HepG2 (cell line): ENCODE measurements at regions not wholly inside any gene's neighbourhood (a gene's known extent, or its start where the extent isn't known, plus 50 kb on each side); places are given as distances from the start of the nearest gene placed in this dataset.
"Not testable (repeated sequence)": the region's sequence is repeated elsewhere in the genome, so short reads cannot be mapped to it uniquely, and the experiment has no call there.

ENCODE experiments used
- ATAC-seq: fragments of 200-7000 bp; cut with Tn5 transposase; 3 replicates; pipeline ENCODE4 v1.9.1; 2020; ENCODE audit warnings: mild to moderate bottlenecking, moderate library complexity
- BruUV-seq: library from RNA; stranded (reverse); fragments of 400-500 nt; replicated peaks from 2 replicates; lab custom pipeline; 2021; lab: Mats Ljungman, UMichigan
- CTCF ChIA-PET: fragments of 300-600 bp; formaldehyde crosslinking; extraction: SDS; loops from one replicate; lab custom pipeline; 2021; ENCODE audit warnings: low total read pairs, inconsistent platforms, low intra/inter-chr PET ratio; lab: Yijun Ruan, JAX
- POLR2A ChIA-PET: fragments of 350-600 bp; sonication (Branson Sonifier 250); formaldehyde crosslinking; loops from one replicate; lab custom pipeline; 2020; ENCODE audit warnings: antibody characterized with exemption, inconsistent platforms; lab: Yijun Ruan, JAX
- DNase-seq: peaks from one replicate; pipeline ENCODE4 v3.0.0-alpha.2; 2015; ENCODE audit warnings: low spot score
- FAIRE-seq: peaks from 3 replicates; lab custom pipeline; 2011; peaks lifted over from hg19 to GRCh38; lab: Jason Lieb, UNC
- H2AFZ ChIP-seq: one replicate; pipeline ENCODE4 v1.6.1; 2011; ENCODE audit warnings: low read length, inconsistent platforms
- H3K27ac ChIP-seq: fragments of 300-600 bp; 3 replicates; pipeline ENCODE4 v1.8.0; 2011; ENCODE audit warnings: mixed run types, mild to moderate bottlenecking, mixed read lengths, low read length, inconsistent platforms; ENCODE audit not compliant: insufficient read depth; ENCODE audit errors: extremely low read length
- H3K27me3 ChIP-seq, 2 experiments: fragments of 200-600 bp in 1 of 2; 2 replicates in 1 of 2; 3 replicates in 1 of 2; pipeline versions ENCODE4 v1.6.0 to v1.8.0; 2011; ENCODE audit warnings: low read length in 2 of 2, mild to moderate bottlenecking in 2 of 2, moderate library complexity in 2 of 2, inconsistent platforms in 1 of 2; ENCODE audit not compliant: insufficient read depth in 2 of 2, control insufficient read depth in 1 of 2
- H3K36me3 ChIP-seq, 2 experiments: fragments of 200-600 bp in 1 of 2; replicated peaks in 1 of 2; 2 replicates in 1 of 2; 3 replicates in 1 of 2; pipeline versions ENCODE4 v1.5.1 to v1.8.0; 2011; ENCODE audit warnings: low read length in 2 of 2, inconsistent platforms in 1 of 2; ENCODE audit not compliant: insufficient read depth in 2 of 2, control insufficient read depth in 1 of 2
- H3K4me1 ChIP-seq: 2 replicates; pipeline ENCODE4 v1.5.1; 2012; ENCODE audit warnings: low read length, inconsistent platforms; ENCODE audit not compliant: insufficient read depth
- H3K4me2 ChIP-seq: 2 replicates; pipeline ENCODE4 v1.6.0; 2011; ENCODE audit warnings: low read depth, low read length, inconsistent platforms
- H3K4me3 ChIP-seq, 3 experiments: fragments of 200-600 bp in 1 of 3; sonication (generic), shearing (Covaris generic) in 1 of 3; replicated peaks in 1 of 3; 2 replicates each; pipeline ENCODE4 v1.5.1; 2011 to 2016; ENCODE audit warnings: low read length in 3 of 3, inconsistent platforms in 2 of 3, low read depth in 2 of 3, mild to moderate bottlenecking in 2 of 3, control low read depth in 1 of 3, mixed read lengths in 1 of 3; ENCODE audit not compliant: insufficient read depth in 1 of 3
- H3K79me2 ChIP-seq: one replicate; pipeline ENCODE4 v1.6.1; 2011; ENCODE audit warnings: low read length, inconsistent platforms; ENCODE audit not compliant: insufficient read depth
- H3K9ac ChIP-seq: 2 replicates; pipeline ENCODE4 v1.6.0; 2011; ENCODE audit warnings: mild to moderate bottlenecking, low read depth, low read length, inconsistent platforms; ENCODE audit not compliant: insufficient read depth
- H3K9me3 ChIP-seq: 2 replicates; pipeline ENCODE4 v1.5.1; 2012; ENCODE audit warnings: mild to moderate bottlenecking, low read length
- H4K20me1 ChIP-seq: 2 replicates; pipeline ENCODE4 v1.6.0; 2011; ENCODE audit warnings: inconsistent platforms, mild to moderate bottlenecking, low read length, moderate library complexity; ENCODE audit not compliant: insufficient read depth
- FOXA1 ChIP-seq, 2 experiments: fragments of 450-650 bp in 1 of 2; sonication (generic) in 1 of 2; formaldehyde crosslinking in 1 of 2; IDR thresholded peaks; 2 replicates each; pipeline versions ENCODE4 v1.4.0 to v1.6.1; 2016 to 2020; ENCODE audit warnings: missing genetic modification reagents in 1 of 2
- NR0B2 ChIP-seq: sonication (generic); formaldehyde crosslinking; IDR thresholded peaks from 2 replicates; pipeline ENCODE4 v1.4.0; 2020; ENCODE audit warnings: mild to moderate bottlenecking, missing genetic modification reagents
- POLR2AphosphoS5 ChIP-seq: IDR thresholded peaks from 2 replicates; pipeline ENCODE4 v1.6.1; 2012; ENCODE audit warnings: low read depth, low read length
- TOE1 ChIP-seq: sonication (generic); formaldehyde crosslinking; IDR thresholded peaks from 2 replicates; pipeline ENCODE4 v1.4.0; 2020; ENCODE audit warnings: mild to moderate bottlenecking, missing genetic modification reagents
- XRCC5 ChIP-seq: fragments of 200-400 bp; formaldehyde crosslinking; optimal IDR thresholded peaks from 2 replicates; pipeline ENCODE3; 2017; ENCODE audit warnings: mild to moderate bottlenecking, low read length
- ZNF484 ChIP-seq: sonication (generic); formaldehyde crosslinking; IDR thresholded peaks from 2 replicates; pipeline ENCODE4 v1.5.1; 2020; ENCODE audit warnings: mild to moderate bottlenecking, low read depth, missing genetic modification reagents, borderline replicate concordance
- WGBS: methylation state at CpG from one replicate; pipeline ENCODE4 v1.1.6; 2017; ENCODE audit warnings: low lambda C conversion rate; 5-methylcytosine and 5-hydroxymethylcytosine counted together
- in situ Hi-C: cut with HindIII; loops from 2 replicates; pipeline ENCODE4 v1.10.0; 2017; ENCODE audit warnings: low pct_unique_long_range_greater_than_20kb; ENCODE audit not compliant: extremely low pct_ligation_motif_present
- intact Hi-C: fragments of 100-400 bp; cut with micrococcal nuclease; formaldehyde crosslinking; loops from one replicate; pipeline ENCODE4 v1.10.0; 2022; ENCODE audit not compliant: unreplicated experiment

DNA sequence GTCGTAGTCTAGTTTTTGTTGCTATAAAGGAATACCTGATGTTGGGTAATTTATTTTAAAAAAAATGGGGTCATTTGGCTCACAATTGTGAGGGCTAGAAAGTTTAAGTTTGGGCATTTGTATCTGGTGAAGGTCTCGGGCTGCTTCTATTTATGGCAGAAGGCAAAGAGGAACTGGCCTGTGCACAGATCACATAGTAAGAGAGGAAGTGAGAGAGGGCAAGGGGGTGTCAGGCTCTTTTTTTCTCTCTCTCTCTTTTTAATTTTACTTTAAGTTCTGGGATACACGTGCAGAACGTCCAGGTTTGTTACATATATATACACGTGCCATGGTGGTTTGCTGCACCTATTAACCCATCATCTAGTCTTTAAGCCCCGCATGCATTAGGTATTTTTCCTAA is 453.3 kb downstream of the DIRAS2 start:
- WGBS: 13% methylated on average over 6 of the region's 6 CpGs
- no peak overlapping the region for H2AFZ ChIP-seq
- H3K27me3 ChIP-seq: no peaks in the 10 kb centered on the region
- no peaks in the 10 kb centered on the region for H3K36me3 ChIP-seq
- H4K20me1 ChIP-seq: no peaks in the 10 kb centered on the region
- no TSS peak for BruUV-seq
- no peaks in the 10 kb centered on the region for H3K9me3 ChIP-seq
- TF ChIP-seq NR0B2 (CRISPR knock-in tag): no peak
- TF ChIP-seq POLR2AphosphoS5: no peak
- TF ChIP-seq ZNF484 (CRISPR knock-in tag): no peak
- no peak for TF ChIP-seq XRCC5
- no peak for TF ChIP-seq TOE1 (CRISPR knock-in tag)
- ChIA-PET POLR2A (no interaction called here), CTCF (no interaction called here)
- no peak overlapping the region for H3K27ac ChIP-seq
- intact Hi-C loops: no loop called here
- ATAC-seq (no peak), DNase-seq (no peak), FAIRE-seq (no peak)
- in situ Hi-C loops: no loop called here
- H3K4me1 ChIP-seq: no peaks in the 10 kb centered on the region
- no peak overlapping the region for H3K4me2 ChIP-seq
- no peak overlapping the region for H3K4me3 ChIP-seq
- H3K79me2 ChIP-seq: no peaks in the 10 kb centered on the region
- H3K9ac ChIP-seq: no peak overlapping the region

- DNase-seq: not testable (repeated sequence)
Measured at GRCh38 chr9:90192465-90192864, 450.2 kb downstream of the DIRAS2 start.

More at GRCh38 chr9:90192465-90192864, 450.2 kb downstream of the DIRAS2 start:
- FAIRE-seq; ATAC-seq; H3K4me3 ChIP-seq; CTCF ChIA-PET; H3K4me2 ChIP-seq; intact Hi-C loops; H2AFZ ChIP-seq; TF ChIP-seq FOXA1 (IDR thresholded peaks at IDR 0.05): not testable (repeated sequence)
- 0 out of 2 replicates have a peak, but pooled peaks have one; percentile 12 for TF ChIP-seq FOXA1 (CRISPR knock-in tag; IDR thresholded peaks at IDR 0.05)
- TF ChIP-seq, all 625 proteins: peak for 1; not testable (repeated sequence) for 624
- BruUV-seq, H3K4me1 ChIP-seq, H3K9me3 ChIP-seq, H3K36me3 ChIP-seq, H3K9ac ChIP-seq, H3K79me2 ChIP-seq, POLR2A ChIA-PET, in situ Hi-C loops, H3K27ac ChIP-seq, H3K27me3 ChIP-seq, H4K20me1 ChIP-seq: not testable (repeated sequence)
- WGBS: 0% methylated on average over 6 of the region's 7 CpGs
